K562 (cell line): ENCODE measurements at regions not wholly inside any gene's neighbourhood (a gene's known extent, or its start where the extent isn't known, plus 50 kb on each side); places are given as distances from the start of the nearest gene placed in this dataset.

Experiments
- ATAC-seq: fragments of 200-7000 bp; cut with Tn5 transposase; 3 replicates; pipeline ENCODE4 v1.9.1; 2020; ENCODE audit warnings: moderate library complexity
- BruUV-seq: library from RNA; stranded (reverse); fragments of 400-500 nt; replicated peaks from 2 replicates; lab custom pipeline; 2021; lab: Mats Ljungman, UMichigan
- CTCF ChIA-PET: fragments of 300-600 bp; formaldehyde crosslinking; extraction: SDS; loops from one replicate; lab custom pipeline; 2021; ENCODE audit warnings: low intra/inter-chr PET ratio; lab: Yijun Ruan, JAX
- POLR2A ChIA-PET: fragments of 300-600, 350-650 bp; sonication (Branson Sonifier 250); formaldehyde crosslinking; extraction: SDS; loops from one replicate; lab custom pipeline; 2021; ENCODE audit warnings: antibody characterized with exemption, inconsistent platforms; lab: Yijun Ruan, JAX
- DNase-seq, 4 experiments: peaks; one replicate each; pipeline versions ENCODE4 v3.0.0 to v3.0.0-alpha.2; 2011 to 2018; ENCODE audit warnings: low spot score in 3 of 4, mixed read lengths in 3 of 4; ENCODE audit errors: extremely low read depth in 1 of 4
- FAIRE-seq: peaks from 2 replicates; lab custom pipeline; 2011; peaks lifted over from hg19 to GRCh38; lab: Jason Lieb, UNC
- H2AFZ ChIP-seq: 2 replicates; pipeline ENCODE4 v1.6.0; 2011; ENCODE audit warnings: low read depth, low read length, control low read depth, inconsistent platforms
- H3K27ac ChIP-seq: fragments of 200-600 bp; 3 replicates; pipeline ENCODE4 v1.8.0; 2011; ENCODE audit warnings: low read depth, mild to moderate bottlenecking, control low read depth, inconsistent platforms, low read length, moderate library complexity, mixed read lengths; ENCODE audit errors: extremely low read depth
- H3K27me3 ChIP-seq, 2 experiments: fragments of 300-600 bp in 1 of 2; 2 replicates in 1 of 2; 3 replicates in 1 of 2; pipeline versions ENCODE4 v1.6.0 to v1.8.0; 2011; ENCODE audit warnings: inconsistent platforms in 2 of 2, low read length in 2 of 2, mild to moderate bottlenecking in 1 of 2, mixed read lengths in 1 of 2, moderate library complexity in 1 of 2; ENCODE audit not compliant: control insufficient read depth in 2 of 2, insufficient read depth in 2 of 2
- H3K36me3 ChIP-seq: fragments of 300-600 bp; 3 replicates; pipeline ENCODE4 v1.8.0; 2011; ENCODE audit warnings: mild to moderate bottlenecking, low read length, inconsistent platforms; ENCODE audit not compliant: control insufficient read depth, insufficient read depth
- H3K4me1 ChIP-seq, 2 experiments: fragments of 200-600 bp in 1 of 2; replicated peaks in 1 of 2; 2 replicates in 1 of 2; 3 replicates in 1 of 2; pipeline versions ENCODE4 v1.5.1 to v1.8.0; 2011; ENCODE audit warnings: inconsistent platforms in 2 of 2, low read length in 2 of 2, mild to moderate bottlenecking in 1 of 2, mixed read lengths in 1 of 2, moderate library complexity in 1 of 2; ENCODE audit not compliant: control insufficient read depth in 2 of 2, insufficient read depth in 2 of 2
- H3K4me2 ChIP-seq: 2 replicates; pipeline ENCODE4 v1.6.1; 2011; ENCODE audit warnings: low read length, control low read depth, inconsistent platforms, mixed read lengths; ENCODE audit not compliant: insufficient read depth
- H3K4me3 ChIP-seq: fragments of 200-600 bp; sonication (generic), shearing (Covaris generic); 2 replicates; pipeline ENCODE4 v1.5.1; 2016; ENCODE audit warnings: control low read depth, inconsistent platforms
- H3K79me2 ChIP-seq: fragments of 200-600 bp; 3 replicates; pipeline ENCODE4 v1.8.0; 2011; ENCODE audit warnings: low read length, inconsistent platforms; ENCODE audit not compliant: control insufficient read depth, insufficient read depth
- H3K9ac ChIP-seq, 2 experiments: 2 replicates each; pipeline versions ENCODE4 v1.6.0 to v1.6.1; 2011; ENCODE audit warnings: low read depth in 2 of 2, low read length in 2 of 2, control low read depth in 1 of 2, inconsistent platforms in 1 of 2, mild to moderate bottlenecking in 1 of 2, mixed read lengths in 1 of 2; ENCODE audit not compliant: insufficient read depth in 1 of 2
- H3K9me1 ChIP-seq: one replicate; pipeline ENCODE4 v1.6.0; 2011; ENCODE audit warnings: inconsistent platforms, mild to moderate bottlenecking, low read length, moderate library complexity; ENCODE audit not compliant: control insufficient read depth, insufficient read depth
- H3K9me3 ChIP-seq: replicated peaks from 2 replicates; pipeline ENCODE4 v1.5.1; 2011; ENCODE audit warnings: low read depth, low read length, inconsistent platforms; ENCODE audit not compliant: control insufficient read depth, insufficient read depth
- H4K20me1 ChIP-seq: replicated peaks from 2 replicates; pipeline ENCODE4 v1.6.1; 2011; ENCODE audit warnings: low read length, inconsistent platforms, mixed read lengths; ENCODE audit not compliant: control insufficient read depth, insufficient read depth
- CC2D1A ChIP-seq: fragments of 450-650 bp; IDR thresholded peaks from 2 replicates; pipeline ENCODE4 v1.6.1; 2017; ENCODE audit warnings: mild to moderate bottlenecking
- CEBPG ChIP-seq, 3 experiments: fragments of 200-800 bp in 1 of 3; sonication (Bioruptor generic) in 1 of 3; sonication (generic) in 1 of 3; formaldehyde crosslinking in 1 of 3; IDR thresholded peaks in 2 of 3; conservative IDR thresholded peaks in 1 of 3; 2 replicates each; pipeline versions ENCODE4 v1.6.1 to v1.8.0; 2016 to 2022; ENCODE audit warnings: missing compliant biosample characterization in 2 of 3, missing genetic modification characterization in 2 of 3, mild to moderate bottlenecking in 1 of 3, missing genetic modification reagents in 1 of 3
- E2F5 ChIP-seq: sonication (generic); formaldehyde crosslinking; IDR thresholded peaks from 2 replicates; pipeline ENCODE4 v1.8.0; 2022; ENCODE audit warnings: mild to moderate bottlenecking, missing genetic modification reagents
- FUS ChIP-seq: fragments of 200-400 bp; formaldehyde crosslinking; optimal IDR thresholded peaks from 2 replicates; pipeline ENCODE3; 2017; ENCODE audit warnings: low read depth, low read length
- GABPA ChIP-seq: fragments of 200-800 bp; sonication (Bioruptor generic); conservative IDR thresholded peaks from 2 replicates; pipeline ENCODE4 v1.6.1; 2016; ENCODE audit warnings: low read depth, missing genetic modification characterization, missing compliant biosample characterization
- MNT ChIP-seq, 2 experiments: fragments of 450-650 bp; conservative IDR thresholded peaks; 2 replicates each; pipeline ENCODE4 v1.6.1; 2017; ENCODE audit warnings: mild to moderate bottlenecking in 2 of 2, moderate library complexity in 2 of 2
- SP2 ChIP-seq: IDR thresholded peaks from 2 replicates; pipeline ENCODE4 v1.6.1; 2011; ENCODE audit warnings: mild to moderate bottlenecking, low read depth, low read length, moderate library complexity; ENCODE audit not compliant: poor library complexity, severe bottlenecking; ENCODE audit errors: extremely low read depth
- VEZF1 ChIP-seq: fragments of 200-800 bp; sonication (Bioruptor generic); IDR thresholded peaks from 2 replicates; pipeline ENCODE4 v1.6.1; 2017; ENCODE audit warnings: missing genetic modification characterization, missing compliant biosample characterization
- ZC3H8 ChIP-seq: fragments of 450-650 bp; IDR thresholded peaks from 2 replicates; pipeline ENCODE4 v1.6.1; 2017
- WGBS: fragments of 100-300 bp; shearing (Covaris generic); methylation state at CpG from one replicate; pipeline ENCODE4 v1.1.6; 2016; ENCODE audit warnings: low coverage, mixed read lengths; ENCODE audit not compliant: insufficient coverage; ENCODE audit errors: missing lambda C conversion rate; 5-methylcytosine and 5-hydroxymethylcytosine counted together
- in situ Hi-C: fragments of 300-500 bp; cut with MboI; formaldehyde crosslinking; loops from 4 replicates; pipeline ENCODE4 v1.15.0; 2018; ENCODE audit warnings: inconsistent platforms, mixed read lengths
- intact Hi-C: fragments of 100-400 bp; cut with micrococcal nuclease; formaldehyde crosslinking; loops from 2 replicates; pipeline ENCODE4 v1.14.2; 2022

DNA sequence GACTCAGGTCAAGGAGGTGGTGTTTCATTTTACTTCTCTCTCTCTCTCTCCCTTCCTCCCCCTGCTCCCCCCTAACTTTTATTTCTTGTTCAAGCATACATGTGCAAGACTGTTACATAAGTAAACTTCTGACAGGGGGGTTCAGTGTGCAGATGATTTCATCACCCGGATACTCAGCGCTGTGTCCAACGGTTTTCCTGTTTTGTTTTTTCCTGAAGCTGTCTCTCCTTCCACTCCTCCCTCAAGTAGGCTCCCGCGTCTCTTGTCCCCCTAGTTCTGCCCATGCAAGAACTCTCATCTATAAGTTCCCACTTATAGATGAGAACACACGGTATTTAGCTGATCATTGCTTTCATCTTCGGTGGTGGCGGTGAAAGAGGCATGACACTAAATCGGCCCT, 751.9 kb upstream of the DEFB115 start:
- Histone ChIP-seq H3K27me3 (peaks cover 0 to 11% of the 10 kb centered on the region in 2 experiments; a peak in 2 of 5 replicates), H3K79me2 (no peaks in the 10 kb centered on the region), H2AFZ (no peak overlapping the region), H3K9ac (no peak overlapping the region), H3K9me3 (no peaks in the 10 kb centered on the region), H3K4me3 (no peak overlapping the region), H4K20me1 (no peaks in the 10 kb centered on the region), H3K4me2 (no peak overlapping the region), H3K4me1 (no peaks in the 10 kb centered on the region; a peak in 1 of 5 replicates), H3K9me1 (no peaks in the 10 kb centered on the region), H3K36me3 (no peaks in the 10 kb centered on the region), H3K27ac (no peak overlapping the region)
- no peak for ATAC-seq
- POLR2A ChIA-PET, result no interaction called here
- intact Hi-C loops (loop anchor here (10.0 kb wide), 2 partner anchors 79 to 741 kb away; no protein-coding TSS in a partner anchor), in situ Hi-C loops (loop anchor here (25.0 kb wide), 1 partner anchor 143 kb away; no protein-coding TSS in a partner anchor)
- CTCF ChIA-PET, result no interaction called here
- BruUV-seq, result no TSS peak
- no peak for DNase-seq
- FAIRE-seq, result no peak
- TF ChIP-seq ZC3H8 (no peak), SP2 (no peak), E2F5 (CRISPR knock-in tag) (no peak), CEBPG (CRISPR knock-in tag; IDR thresholded peaks at IDR 0.05) (no peak), CEBPG (tag; conservative IDR thresholded peaks at IDR 0.05 in 1 of 2, IDR thresholded peaks at IDR 0.05 in 1 of 2) (peak in 1 of 2 experiments; percentile 75; a peak in 2 of 4 replicates), MNT (conservative IDR thresholded peaks at IDR 0.05) (no peak), VEZF1 (CRISPR knock-in tag) (peak; percentile 62), GABPA (peak; percentile 53), FUS (no peak), CC2D1A (no peak)
- 6% methylated on average over 6 of the region's 9 CpGs for WGBS
